Esophagus muscularis mucosa (tissue), 4 donors: ENCODE measurements at regions not wholly inside any gene's neighbourhood (a gene's known extent, or its start where the extent isn't known, plus 50 kb on each side); places are given as distances from the start of the nearest gene placed in this dataset.

ENCODE experiments used
- DNase-seq: peaks from one replicate; pipeline ENCODE4 v3.0.0-alpha.2; 2017; ENCODE audit errors: extremely low spot score
- H3K27ac ChIP-seq, 4 donors: fragments of 200-600 bp; sonication (generic); replicated peaks in 1 of 4; 1 replicate in 3 of 4; 2 replicates in 1 of 4; pipeline ENCODE4 v1.5.1; 2016 to 2019; ENCODE audit warnings: mild to moderate bottlenecking in 1 of 4
- H3K27me3 ChIP-seq, 4 donors: fragments of 200-600 bp; sonication (generic); one replicate each; pipeline versions ENCODE4 v1.5.1 to v1.6.0; 2016 to 2019
- H3K36me3 ChIP-seq, 4 donors: fragments of 200-600 bp; sonication (generic); one replicate each; pipeline ENCODE4 v1.5.1; 2016 to 2019
- H3K4me1 ChIP-seq, 4 donors: fragments of 200-600 bp; sonication (generic); one replicate each; pipeline ENCODE4 v1.5.1; 2016 to 2019
- H3K4me3 ChIP-seq, 4 donors: fragments of 200-600 bp; sonication (generic); 1 replicate in 2 of 4; 2 replicates in 2 of 4; pipeline ENCODE4 v1.5.1; 2016 to 2019; ENCODE audit warnings: mild to moderate bottlenecking in 4 of 4, moderate library complexity in 1 of 4
- H3K9me3 ChIP-seq, 4 donors: fragments of 200-600 bp; sonication (generic); 1 replicate in 3 of 4; 2 replicates in 1 of 4; pipeline ENCODE4 v1.5.1; 2016 to 2019
- EP300 ChIP-seq: sonication (generic); formaldehyde crosslinking; IDR thresholded peaks from one replicate; pipeline ENCODE4 v1.6.1; 2017; ENCODE audit warnings: antibody characterized with exemption
- POLR2A ChIP-seq: fragments of 450-650 bp; IDR thresholded peaks from one replicate; pipeline ENCODE4 v1.6.1; 2017; ENCODE audit warnings: antibody characterized with exemption, moderate library complexity, mild to moderate bottlenecking, low read depth
- POLR2AphosphoS5 ChIP-seq, 2 donors: sonication (generic); formaldehyde crosslinking; IDR thresholded peaks; one replicate each; pipeline ENCODE4 v1.6.1; 2017; ENCODE audit warnings: antibody characterized with exemption in 2 of 2
- WGBS: methylation state at CpG from one replicate; pipeline ENCODE4 v1.1.5; 2018; 5-methylcytosine and 5-hydroxymethylcytosine counted together
- intact Hi-C: fragments of 100-400 bp; cut with DNase I; formaldehyde crosslinking; loops from one replicate; pipeline ENCODE4 v1.15.1; 2023
- TF ChIP-seq, protein P1 (sequence below), 3 experiments: fragments of 200-600 bp in 2 of 3; fragments of 450-650 bp in 1 of 3; sonication (generic) in 2 of 3; IDR thresholded peaks; one replicate each; pipeline ENCODE4 v1.5.1; 2017 to 2019; ENCODE audit warnings: antibody characterized with exemption in 3 of 3, mild to moderate bottlenecking in 2 of 3, moderate library complexity in 1 of 3

DNA sequence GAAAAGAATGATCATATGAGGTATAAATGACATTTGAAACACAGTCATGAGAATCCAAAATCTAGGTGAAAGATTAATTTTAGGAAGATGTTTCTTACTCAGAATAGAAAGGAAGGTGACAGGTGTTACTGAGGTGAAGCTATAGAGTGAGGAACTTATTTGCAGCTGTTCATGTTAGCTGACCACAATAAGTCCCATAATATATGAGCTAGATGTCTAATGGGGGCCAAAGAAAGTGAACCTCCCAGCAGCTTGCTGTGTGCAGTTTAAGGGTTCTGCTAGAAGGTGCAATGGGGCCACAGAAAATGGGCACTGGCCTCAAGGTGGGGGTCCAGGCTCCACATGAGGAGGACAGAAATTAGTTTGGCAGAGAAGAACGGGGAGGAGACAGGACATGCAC is 1374.9 kb upstream of the CRIM1 start:
- TF ChIP-seq, protein P1, sequence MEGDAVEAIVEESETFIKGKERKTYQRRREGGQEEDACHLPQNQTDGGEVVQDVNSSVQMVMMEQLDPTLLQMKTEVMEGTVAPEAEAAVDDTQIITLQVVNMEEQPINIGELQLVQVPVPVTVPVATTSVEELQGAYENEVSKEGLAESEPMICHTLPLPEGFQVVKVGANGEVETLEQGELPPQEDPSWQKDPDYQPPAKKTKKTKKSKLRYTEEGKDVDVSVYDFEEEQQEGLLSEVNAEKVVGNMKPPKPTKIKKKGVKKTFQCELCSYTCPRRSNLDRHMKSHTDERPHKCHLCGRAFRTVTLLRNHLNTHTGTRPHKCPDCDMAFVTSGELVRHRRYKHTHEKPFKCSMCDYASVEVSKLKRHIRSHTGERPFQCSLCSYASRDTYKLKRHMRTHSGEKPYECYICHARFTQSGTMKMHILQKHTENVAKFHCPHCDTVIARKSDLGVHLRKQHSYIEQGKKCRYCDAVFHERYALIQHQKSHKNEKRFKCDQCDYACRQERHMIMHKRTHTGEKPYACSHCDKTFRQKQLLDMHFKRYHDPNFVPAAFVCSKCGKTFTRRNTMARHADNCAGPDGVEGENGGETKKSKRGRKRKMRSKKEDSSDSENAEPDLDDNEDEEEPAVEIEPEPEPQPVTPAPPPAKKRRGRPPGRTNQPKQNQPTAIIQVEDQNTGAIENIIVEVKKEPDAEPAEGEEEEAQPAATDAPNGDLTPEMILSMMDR (IDR thresholded peaks at IDR 0.05), result no peak
- TF ChIP-seq POLR2AphosphoS5 (IDR thresholded peaks at IDR 0.05), result no peak
- TF ChIP-seq EP300, result no peak
- no peak for TF ChIP-seq POLR2A
- Histone ChIP-seq H3K36me3 (no peaks in the 10 kb centered on the region), H3K4me1 (no peaks in the 10 kb centered on the region), H3K27ac (no peak overlapping the region), H3K9me3 (no peaks in the 10 kb centered on the region), H3K4me3 (no peak overlapping the region), H3K27me3 (no peaks in the 10 kb centered on the region)
- intact Hi-C loops, result no loop called here
- WGBS, result 81% methylated on average over 1 of the region's 1 CpG
- DNase-seq, result no peak

DNA sequence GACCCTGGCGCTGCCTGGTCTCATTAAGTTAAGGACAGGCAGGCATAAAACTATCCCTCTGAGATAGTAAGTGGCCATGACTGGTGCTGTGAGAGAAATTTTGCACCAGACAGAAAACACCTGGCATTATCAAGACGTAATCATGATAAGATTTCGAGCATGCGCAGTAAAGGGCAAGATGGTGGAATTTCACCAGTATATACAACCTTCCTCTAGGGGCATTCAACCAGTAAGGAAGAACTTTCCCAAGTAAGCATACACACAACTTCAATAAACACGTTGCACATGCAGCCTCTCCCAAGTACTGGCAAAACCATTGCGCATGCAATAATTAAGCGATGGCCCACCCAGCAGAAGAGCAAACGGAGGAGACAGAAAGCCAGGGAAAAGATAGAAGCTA is 1376.4 kb upstream of the CRIM1 start:
- H3K9me3 ChIP-seq, result no peaks in the 10 kb centered on the region
- TF ChIP-seq POLR2A, result no peak
- TF ChIP-seq POLR2AphosphoS5 (IDR thresholded peaks at IDR 0.05), result no peak
- TF ChIP-seq, protein P1 (IDR thresholded peaks at IDR 0.05), result no peak
- no peak for TF ChIP-seq EP300
- intact Hi-C loops, result no loop called here
- 77% methylated on average over 8 of the region's 8 CpGs for WGBS
- no peaks in the 10 kb centered on the region for H3K4me1 ChIP-seq
- H3K27ac ChIP-seq, result no peak overlapping the region
- H3K4me3 ChIP-seq, result no peak overlapping the region
- no peaks in the 10 kb centered on the region for H3K36me3 ChIP-seq
- DNase-seq, result no peak
- H3K27me3 ChIP-seq, result no peaks in the 10 kb centered on the region

DNA sequence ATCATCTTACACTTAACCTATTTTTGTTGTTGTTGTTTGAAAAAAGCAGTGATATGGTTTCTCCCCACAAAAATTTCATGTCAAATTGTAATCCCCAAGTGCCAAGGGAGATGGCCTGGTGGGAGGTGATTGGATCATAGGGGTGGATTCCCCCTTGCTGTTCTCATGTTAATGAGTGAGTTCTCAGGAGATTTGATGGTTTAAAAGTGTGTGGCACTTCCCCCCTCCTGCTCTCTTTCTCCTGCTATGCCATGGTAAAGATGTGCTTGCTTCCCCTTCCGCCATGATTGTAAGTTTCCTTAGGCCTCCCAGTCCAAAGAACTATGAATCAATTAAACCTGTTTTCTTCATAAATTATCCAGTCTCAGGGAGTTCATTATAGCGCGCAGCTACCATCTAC is 1362.7 kb upstream of the FAM98A start:
- Histone ChIP-seq H3K27me3 (no peaks in the 10 kb centered on the region), H3K4me3 (no peak overlapping the region), H3K9me3 (no peaks in the 10 kb centered on the region), H3K36me3 (no peaks in the 10 kb centered on the region), H3K27ac (no peak overlapping the region), H3K4me1 (no peaks in the 10 kb centered on the region)
- WGBS, result 93% methylated on average over 3 of the region's 3 CpGs
- DNase-seq, result no peak
- intact Hi-C loops, result no loop called here
- TF ChIP-seq EP300 (no peak), POLR2AphosphoS5 (IDR thresholded peaks at IDR 0.05) (no peak), POLR2A (no peak)

DNA sequence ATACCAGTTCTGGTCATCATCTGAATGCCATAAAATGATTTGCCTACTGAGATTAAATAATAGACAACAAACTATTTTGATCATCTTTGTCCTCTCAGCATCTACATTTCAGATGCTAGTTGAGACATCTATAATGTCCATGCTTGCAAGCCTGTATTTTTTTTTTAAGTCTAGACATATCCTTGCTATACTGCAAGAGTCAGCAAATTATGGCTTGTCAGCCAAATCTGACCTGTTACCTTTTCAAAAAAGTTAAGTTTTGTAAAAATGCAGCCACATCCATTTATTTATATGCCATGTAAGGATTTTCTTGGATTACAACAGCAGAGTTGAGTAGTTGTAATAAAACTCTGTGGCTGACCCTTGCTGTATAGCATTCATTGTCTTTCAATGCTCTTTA is 1355.7 kb upstream of the FAM98A start:
- no peak for TF ChIP-seq EP300
- TF ChIP-seq POLR2A, result no peak
- TF ChIP-seq, protein P1 (IDR thresholded peaks at IDR 0.05), result no peak
- TF ChIP-seq POLR2AphosphoS5 (IDR thresholded peaks at IDR 0.05), result no peak
- Histone ChIP-seq H3K4me1 (no peaks in the 10 kb centered on the region), H3K27ac (no peak overlapping the region), H3K27me3 (no peaks in the 10 kb centered on the region), H3K36me3 (no peaks in the 10 kb centered on the region), H3K9me3 (no peaks in the 10 kb centered on the region), H3K4me3 (no peak overlapping the region)
- intact Hi-C loops, result no loop called here
- DNase-seq, result no peak

DNA sequence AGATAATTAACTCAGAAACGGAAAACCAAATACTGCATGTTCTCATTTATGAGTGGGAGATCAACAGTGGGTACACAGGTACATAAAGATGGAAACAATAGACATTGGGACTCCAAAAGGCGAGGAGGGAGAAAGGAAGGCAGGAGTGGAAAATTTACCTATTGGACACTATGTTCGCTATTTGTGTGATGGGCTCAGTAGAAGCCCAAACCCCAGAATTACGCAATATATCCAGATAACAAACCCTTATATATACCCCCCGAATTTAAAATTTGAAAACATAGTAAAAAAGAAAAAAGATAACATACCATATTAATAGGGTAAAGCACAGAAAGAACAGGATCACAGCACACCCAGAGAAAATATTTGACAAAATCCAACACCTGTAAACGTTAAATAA is 1351.7 kb upstream of the FAM98A start:
- TF ChIP-seq EP300 (no peak), POLR2A (no peak), POLR2AphosphoS5 (IDR thresholded peaks at IDR 0.05) (no peak)
- TF ChIP-seq, protein P1 (IDR thresholded peaks at IDR 0.05), result no peak
- Histone ChIP-seq H3K4me1 (no peaks in the 10 kb centered on the region), H3K27ac (no peak overlapping the region), H3K36me3 (no peaks in the 10 kb centered on the region), H3K4me3 (no peak overlapping the region), H3K9me3 (peaks cover 0 to 5% (median 2%) of the 10 kb centered on the region in 4 donors), H3K27me3 (no peaks in the 10 kb centered on the region)
- DNase-seq, result no peak
- intact Hi-C loops, result no loop called here
- WGBS, result 86% methylated on average over 6 of the region's 6 CpGs
